ENCODE measurements at regions not wholly inside any gene's neighbourhood (a gene's known extent, or its start where the extent isn't known, plus 50 kb on each side); places are given as distances from the start of the nearest gene placed in this dataset.
"Not testable (repeated sequence)": the region's sequence is repeated elsewhere in the genome, so short reads cannot be mapped to it uniquely, and the experiment has no call there.

DNA sequence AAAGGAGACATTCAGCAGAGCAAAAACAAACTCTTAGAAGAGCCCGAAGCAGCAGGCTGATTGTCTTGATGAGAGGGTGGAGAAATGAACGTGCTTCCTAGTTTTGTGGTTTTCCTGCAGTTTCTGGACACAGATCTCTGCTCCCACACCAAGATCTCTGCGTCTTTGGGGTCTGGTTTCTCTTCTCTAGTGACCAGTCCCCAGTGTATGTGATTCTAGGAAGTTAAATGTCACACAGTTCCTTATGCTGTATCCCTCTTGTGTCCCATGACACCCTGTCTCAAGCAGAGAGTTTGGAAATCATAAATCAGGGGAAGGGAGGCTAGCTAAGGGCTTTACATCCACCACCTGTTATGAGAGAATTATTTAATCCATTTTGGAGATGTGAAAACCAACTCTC is 55.4 kb upstream of the KLF14 start:
- intact Hi-C loops (cut with DNase I): no loop called here
- DNase-seq: no peak
- ATAC-seq (ENCODE audit: poor library complexity): no peak

DNA sequence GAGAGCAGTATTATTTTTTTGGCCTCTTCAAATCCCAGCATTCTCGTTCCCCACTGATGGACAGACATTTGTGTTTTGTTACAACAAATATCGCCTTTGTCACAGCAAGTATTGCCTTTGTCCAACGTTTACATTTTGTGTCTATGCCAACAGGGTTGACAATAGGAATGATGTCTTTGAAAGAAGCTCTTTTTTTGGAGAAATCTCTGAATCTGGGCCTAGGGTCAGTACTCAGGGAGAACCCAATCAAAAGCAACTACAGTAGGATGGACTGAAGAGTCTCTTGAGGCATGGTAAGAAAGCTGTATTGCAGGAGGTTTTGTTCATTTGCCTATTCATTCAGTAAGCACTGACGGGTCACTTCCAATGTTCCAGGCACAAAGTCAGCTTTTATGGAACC is 57.7 kb upstream of the KLF14 start:
- no peak for ATAC-seq (ENCODE audit: poor library complexity)
- DNase-seq: no peak
- intact Hi-C loops (cut with DNase I): no loop called here

- DNase-seq (no peak), ATAC-seq (ENCODE audit: poor library complexity) (no peak)
- intact Hi-C loops (cut with DNase I): no loop called here
Measured at GRCh38 chr7:130793855-130794618, 60.0 kb upstream of the KLF14 start.

DNA sequence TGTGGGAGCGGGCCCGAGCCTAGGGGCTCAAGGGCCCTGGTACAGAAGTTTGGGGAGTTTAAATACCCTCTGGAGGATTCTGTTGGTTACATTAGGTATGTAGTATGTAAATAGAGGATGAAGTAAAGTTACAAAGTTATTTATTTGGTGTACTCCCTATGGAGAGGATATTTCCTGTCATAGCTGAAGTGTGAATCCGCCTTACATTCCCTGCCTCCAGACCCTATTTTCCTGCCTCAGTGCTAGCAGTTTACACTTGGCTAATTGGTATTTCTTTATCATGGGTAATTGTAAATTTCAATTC is 60.6 kb upstream of the KLF14 start:
- intact Hi-C loops (cut with DNase I): no loop called here
- no peak for ATAC-seq (ENCODE audit: poor library complexity)
- DNase-seq: no peak

DNA sequence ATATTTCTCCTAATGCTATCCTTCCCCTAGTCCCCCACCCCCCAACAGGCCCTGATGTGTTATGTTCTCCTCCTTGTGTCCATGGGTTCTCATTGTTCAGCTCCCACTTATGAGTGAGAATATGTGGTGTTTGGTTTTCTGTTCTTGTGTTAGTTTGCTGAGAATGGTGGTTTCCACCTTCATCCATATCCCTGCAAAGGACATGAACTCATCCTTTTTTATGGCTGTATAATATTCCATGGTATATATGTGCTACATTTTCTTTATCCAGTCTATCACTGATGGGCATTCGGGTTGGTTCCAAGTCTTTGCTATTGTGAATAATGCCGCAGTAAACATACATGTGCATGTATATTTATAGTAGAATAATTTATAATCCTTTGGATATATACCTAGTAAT is 62.4 kb upstream of the KLF14 start:
- ATAC-seq (ENCODE audit: poor library complexity); DNase-seq; intact Hi-C loops (cut with DNase I): not testable (repeated sequence)

- intact Hi-C loops (cut with DNase I): no loop called here
- no peak for ATAC-seq (ENCODE audit: poor library complexity)
- DNase-seq: no peak
Measured at GRCh38 chr7:130803127-130803526, 69.1 kb upstream of the KLF14 start.

GRCh38 chr7:130804220-130804619 is 70.2 kb upstream of the KLF14 start:
- ATAC-seq (ENCODE audit: poor library complexity) (no peak), DNase-seq (no peak)
- intact Hi-C loops (cut with DNase I): no loop called here

GRCh38 chr7:130812819-130813218 is 78.8 kb upstream of the KLF14 start:
- not testable (repeated sequence) for DNase-seq; ATAC-seq (ENCODE audit: poor library complexity)

DNA sequence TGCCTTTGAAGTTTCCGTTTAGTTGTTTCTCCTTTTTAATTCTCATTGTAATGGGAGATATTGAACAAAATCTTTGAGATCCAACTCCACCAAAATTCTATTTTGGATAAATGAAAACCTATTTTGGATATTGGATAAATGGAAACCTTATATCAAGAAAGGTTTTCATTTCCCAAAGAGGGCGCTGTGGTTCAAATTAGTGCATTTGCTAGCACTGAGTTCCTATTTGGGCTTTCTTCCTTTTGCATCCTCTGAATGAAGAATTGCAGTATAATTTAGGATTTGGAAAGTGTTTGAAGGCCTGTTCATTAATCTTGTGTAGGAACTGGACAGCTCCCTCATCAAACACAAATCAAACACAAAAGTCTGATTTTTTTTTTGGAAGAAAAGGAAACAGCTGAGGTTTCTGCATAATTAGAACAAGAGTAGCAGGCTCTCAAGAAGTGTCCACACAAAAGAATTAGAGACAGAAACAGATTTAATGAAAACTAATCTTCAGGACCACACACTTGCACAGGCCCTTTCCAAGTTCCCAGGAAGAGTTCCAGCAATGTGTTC is 80.8 kb upstream of the KLF14 start:
- no peak for ATAC-seq (ENCODE audit: poor library complexity)
- intact Hi-C loops (cut with DNase I): no loop called here

More at GRCh38 chr7:130812819-130813218, 78.8 kb upstream of the KLF14 start:
- intact Hi-C loops (cut with DNase I): not testable (repeated sequence)

GRCh38 chr7:130818056-130818455 is 84.0 kb upstream of the KLF14 start:
- intact Hi-C loops (cut with DNase I): no loop called here
- no peak for DNase-seq
- ATAC-seq (ENCODE audit: poor library complexity): no peak

More for the DNA sequence above, 80.8 kb upstream of the KLF14 start:
- DNase-seq: no peak

- DNase-seq (no peak), ATAC-seq (ENCODE audit: poor library complexity) (no peak)
- intact Hi-C loops (cut with DNase I): no loop called here
Measured at GRCh38 chr7:130821864-130822263, 87.9 kb upstream of the KLF14 start.

- no peak for ATAC-seq (ENCODE audit: poor library complexity)
- intact Hi-C loops (cut with DNase I): no loop called here
Measured at GRCh38 chr7:130822642-130823041, 88.6 kb upstream of the KLF14 start.

GRCh38 chr7:130823060-130823459 is 89.1 kb upstream of the KLF14 start:
- intact Hi-C loops (cut with DNase I): no loop called here
- ATAC-seq (ENCODE audit: poor library complexity): no peak

More at GRCh38 chr7:130822642-130823041, 88.6 kb upstream of the KLF14 start:
- no peak for DNase-seq

GRCh38 chr7:130825819-130826218 is 91.8 kb upstream of the KLF14 start:
- intact Hi-C loops (cut with DNase I): no loop called here
- ATAC-seq (ENCODE audit: poor library complexity): no peak
- no peak for DNase-seq

More at GRCh38 chr7:130823060-130823459, 89.1 kb upstream of the KLF14 start:
- DNase-seq: no peak

GRCh38 chr7:130829415-130829814 is 95.4 kb upstream of the KLF14 start:
- no peak for DNase-seq
- no peak for ATAC-seq (ENCODE audit: poor library complexity)
- intact Hi-C loops (cut with DNase I): no loop called here

- ATAC-seq (ENCODE audit: poor library complexity) (no peak), DNase-seq (no peak)
- intact Hi-C loops (cut with DNase I): loop anchor here (5.0 kb wide), 1 partner anchor 759 kb away; the partner anchor contains the start of gene KLHDC10
Measured at GRCh38 chr7:130831322-130831721, 97.3 kb upstream of the KLF14 start.

GRCh38 chr7:130831817-130832481 is 97.9 kb upstream of the KLF14 start:
- ATAC-seq (ENCODE audit: poor library complexity) (no peak), DNase-seq (no peak)
- intact Hi-C loops (cut with DNase I): loop anchor here (5.0 kb wide), 1 partner anchor 760 kb away; the partner anchor contains the start of gene KLHDC10

GRCh38 chr7:130838738-130839137 is 104.7 kb upstream of the KLF14 start:
- no peak for DNase-seq
- ATAC-seq (ENCODE audit: poor library complexity): no peak
- intact Hi-C loops (cut with DNase I): no loop called here

DNA sequence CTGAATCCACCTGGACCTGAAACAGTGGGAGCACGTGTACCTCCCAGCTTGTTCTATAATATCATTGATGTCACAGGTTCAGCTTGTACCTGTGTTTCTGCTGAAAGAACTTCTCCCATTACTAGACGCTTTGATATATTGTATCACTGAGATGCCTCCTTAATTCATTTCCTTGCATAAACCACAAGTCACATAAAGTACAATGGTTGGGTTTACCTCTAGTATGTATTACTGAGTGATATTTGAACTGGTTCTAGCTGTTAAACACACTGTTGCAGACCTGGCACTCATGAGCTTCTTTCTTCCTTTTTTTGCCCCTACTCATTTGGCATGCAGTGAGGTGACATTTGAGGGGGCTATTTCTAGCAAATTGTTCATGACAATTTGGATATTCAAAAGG is 106.6 kb upstream of the KLF14 start:
- intact Hi-C loops (cut with DNase I): no loop called here
- ATAC-seq (ENCODE audit: poor library complexity) (no peak), DNase-seq (no peak)

- intact Hi-C loops (cut with DNase I): no loop called here
- ATAC-seq (ENCODE audit: poor library complexity): no peak
- no peak for DNase-seq
Measured at GRCh38 chr7:130841416-130841815, 107.4 kb upstream of the KLF14 start.
